ENCODE measurements at regions not wholly inside any gene's neighbourhood (a gene's known extent, or its start where the extent isn't known, plus 50 kb on each side); places are given as distances from the start of the nearest gene placed in this dataset.
"Not testable (repeated sequence)": the region's sequence is repeated elsewhere in the genome, so short reads cannot be mapped to it uniquely, and the experiment has no call there.

DNA sequence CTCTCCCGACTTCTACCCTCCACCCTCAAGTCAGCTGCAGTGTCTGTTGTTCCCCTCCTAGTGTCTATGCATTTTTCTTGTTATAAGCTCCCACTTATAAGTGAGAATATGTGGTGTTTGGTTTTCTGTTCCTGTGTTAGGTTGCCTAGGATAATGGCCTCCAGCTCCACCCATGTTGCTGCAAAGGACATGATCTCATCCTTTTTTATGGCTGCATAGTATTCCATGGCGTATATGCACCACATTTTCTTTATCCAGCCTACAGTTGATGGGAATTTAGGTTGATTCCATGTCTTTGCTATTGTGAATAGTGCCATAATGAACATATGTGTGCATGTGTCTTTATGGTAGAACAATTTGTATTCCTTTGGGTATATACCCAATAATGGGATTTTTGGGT lies 80.7 kb downstream of the SPTSSA start:
- DNase-seq (ENCODE audit: low read depth in 2 of 3, low spot score in 2 of 3): not testable (repeated sequence)

DNA sequence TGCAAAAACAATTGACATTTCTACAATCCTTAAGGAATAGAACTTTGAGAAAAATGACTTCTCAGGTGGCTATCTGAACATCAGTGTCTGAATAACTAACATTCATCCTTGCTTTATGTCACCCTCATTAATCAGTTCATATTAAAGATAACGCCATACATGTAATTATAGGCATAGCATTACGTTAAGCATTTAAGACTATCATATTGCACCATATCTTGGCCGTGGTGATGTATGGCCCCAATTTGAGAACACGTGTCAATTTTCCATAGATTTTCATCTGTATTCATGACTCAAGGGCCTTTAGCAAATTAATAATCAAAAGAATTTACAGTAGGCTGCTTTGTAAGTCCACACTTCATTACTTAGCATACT lies 81.6 kb downstream of the SPTSSA start:
- no peak for DNase-seq (ENCODE audit: low read depth in 2 of 3, low spot score in 2 of 3)

DNA sequence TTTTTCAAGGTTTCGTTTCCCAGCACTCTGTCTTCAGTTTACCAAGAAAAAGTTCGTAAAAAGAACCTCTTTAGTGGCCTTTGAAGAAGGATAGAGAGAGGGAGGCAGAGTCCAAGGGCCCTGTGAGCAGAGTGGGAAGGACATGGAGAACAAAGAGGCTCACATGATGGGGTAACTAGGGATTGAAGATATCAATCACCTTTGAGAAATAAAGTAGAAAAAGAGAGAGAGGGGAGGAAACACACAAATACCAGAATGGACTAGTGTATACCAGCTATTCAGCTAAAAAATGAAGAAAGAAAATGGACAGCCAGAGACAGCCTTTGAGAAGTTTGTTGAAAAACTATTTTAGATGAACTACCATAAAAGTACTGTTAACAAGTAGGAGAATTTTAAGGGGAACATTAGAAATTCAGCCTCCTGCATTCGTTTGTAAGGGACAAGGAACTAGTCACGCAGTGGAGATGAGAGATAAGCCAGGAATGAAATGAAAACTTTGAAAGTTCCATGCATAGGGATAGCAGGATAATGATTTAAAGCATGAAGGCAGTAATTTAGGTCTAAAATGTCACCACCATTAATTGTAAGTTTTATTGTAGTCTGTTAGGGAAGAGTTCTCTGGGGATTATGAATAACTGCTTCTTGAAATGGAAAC lies 82.1 kb downstream of the SPTSSA start:
- DNase-seq (ENCODE audit: low read depth in 2 of 3, low spot score in 2 of 3): no peak

DNA sequence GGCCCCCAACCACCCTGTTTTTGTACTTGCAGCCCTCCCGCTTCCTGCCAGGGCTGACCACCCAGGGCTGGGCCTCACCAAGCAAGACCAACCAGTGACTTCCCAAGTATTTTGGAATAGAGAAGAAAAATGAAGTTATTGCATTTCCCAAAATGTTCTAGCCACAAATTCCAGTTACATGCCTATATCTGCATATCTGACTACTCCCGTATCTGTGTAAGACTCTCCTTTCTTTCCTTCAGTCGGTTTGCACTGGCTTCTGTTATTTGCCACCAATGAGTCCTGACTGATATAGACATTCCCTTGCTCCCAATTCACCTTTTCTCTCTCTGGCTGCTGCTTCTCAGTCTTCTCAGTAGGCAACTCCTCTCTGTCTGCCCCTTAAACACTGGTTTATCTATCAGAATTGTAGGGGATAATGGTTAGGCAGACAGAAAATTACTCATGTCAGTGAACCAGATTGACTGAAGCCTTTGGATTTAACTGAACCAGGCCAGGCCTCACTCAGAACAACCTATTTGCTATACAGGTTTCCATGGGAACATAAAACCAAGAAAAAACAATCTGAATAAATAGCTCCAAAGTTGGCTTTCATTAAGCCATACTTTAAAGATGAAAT lies 85.3 kb downstream of the SPTSSA start:
- no peak for DNase-seq (ENCODE audit: low read depth in 2 of 3, low spot score in 2 of 3)

DNA sequence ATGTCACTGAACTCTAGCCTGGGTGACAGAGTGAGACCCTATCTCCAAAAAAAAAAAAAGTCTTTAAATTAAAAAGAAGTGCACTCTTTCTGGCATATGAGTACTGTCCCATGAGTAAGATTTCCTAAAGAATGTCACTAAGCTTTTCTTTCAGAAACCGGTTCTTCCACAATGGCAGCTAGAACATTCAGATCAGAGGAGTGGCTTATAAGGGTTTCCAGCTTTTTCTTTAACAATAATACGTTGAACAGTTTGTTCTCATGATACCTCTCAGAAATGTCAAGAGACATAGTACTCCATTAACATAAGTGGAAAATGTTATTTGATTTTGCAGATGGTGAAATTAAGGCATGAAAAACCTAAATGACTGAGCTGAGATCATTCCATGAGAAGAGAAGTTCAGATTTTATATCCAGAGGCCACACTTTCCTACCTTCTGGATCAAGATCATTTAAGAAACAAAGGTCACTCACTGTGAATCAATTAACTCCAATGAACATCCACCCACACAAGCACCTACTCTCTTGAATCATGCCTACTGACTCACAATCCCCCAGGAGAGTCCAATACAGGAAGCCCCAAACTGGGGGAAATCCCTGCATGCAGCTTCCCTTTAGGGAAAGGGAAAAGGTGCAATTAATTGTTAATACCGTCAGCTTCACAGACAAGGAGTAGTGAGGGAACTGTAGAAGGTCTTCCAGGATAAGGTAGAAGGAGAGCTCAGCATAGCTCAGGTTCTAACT lies 86.9 kb downstream of the SPTSSA start:
- DNase-seq (ENCODE audit: low read depth in 2 of 3, low spot score in 2 of 3): no peak

DNA sequence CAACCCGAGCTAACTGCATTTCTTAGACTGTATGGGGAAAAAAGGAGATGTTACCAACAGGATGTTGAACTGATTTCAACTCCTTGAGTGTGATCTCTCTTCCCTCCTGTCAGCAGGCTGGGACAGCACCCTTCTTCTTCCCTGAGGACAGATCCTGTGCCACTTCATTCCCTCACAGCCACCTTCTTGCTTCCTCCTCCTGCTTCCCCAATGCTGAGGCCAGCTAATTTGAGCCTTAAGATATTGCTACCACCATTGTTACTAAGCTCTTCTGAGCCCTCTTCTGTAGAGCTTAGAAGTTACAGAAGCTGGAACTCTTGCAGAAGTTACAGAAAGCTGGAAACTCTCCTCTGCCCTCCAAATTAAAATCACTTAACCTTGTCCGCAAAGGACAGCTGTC lies 88.8 kb downstream of the SPTSSA start:
- DNase-seq (ENCODE audit: low read depth in 2 of 3, low spot score in 2 of 3): no peak

DNA sequence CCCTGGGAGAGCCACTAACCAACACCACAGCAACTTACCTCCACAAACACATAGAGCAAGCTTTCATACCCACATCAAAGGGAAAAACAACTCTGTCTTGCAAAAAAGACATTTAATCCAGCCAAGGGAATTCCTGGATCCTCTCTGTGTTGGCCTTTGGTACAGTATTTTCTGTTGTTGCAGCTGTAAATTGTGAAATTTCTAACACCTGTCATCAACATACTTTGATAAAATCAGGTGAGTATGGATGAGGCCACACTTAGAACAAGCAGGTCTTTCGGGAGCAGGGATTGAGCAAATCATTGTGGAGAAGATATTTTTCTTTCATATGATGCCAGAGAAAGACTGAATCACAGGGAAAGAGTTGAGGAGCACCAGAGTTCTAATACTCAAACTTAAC lies 89.3 kb downstream of the SPTSSA start:
- DNase-seq (ENCODE audit: low read depth in 2 of 3, low spot score in 2 of 3): no peak

DNA sequence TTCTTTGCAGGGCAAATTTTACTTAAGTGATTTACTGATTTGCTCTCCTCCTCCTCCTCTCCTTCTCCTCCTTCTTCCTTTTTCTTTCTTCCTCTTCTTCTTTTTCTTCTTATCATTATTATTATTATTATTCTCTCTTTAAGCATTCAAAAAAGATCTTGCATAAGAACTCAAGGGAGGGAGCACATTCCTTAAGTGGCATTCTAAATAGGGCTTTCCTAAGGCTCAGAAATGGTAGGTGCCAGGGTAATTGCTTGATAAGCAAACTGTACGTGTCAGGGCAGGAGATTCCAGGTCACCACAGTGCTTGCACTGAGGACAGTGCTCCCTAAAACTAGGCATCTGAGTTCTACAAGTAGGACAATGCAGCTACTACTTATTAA lies 92.4 kb downstream of the SPTSSA start:
- DNase-seq (ENCODE audit: low read depth in 2 of 3, low spot score in 2 of 3): no peak

DNA sequence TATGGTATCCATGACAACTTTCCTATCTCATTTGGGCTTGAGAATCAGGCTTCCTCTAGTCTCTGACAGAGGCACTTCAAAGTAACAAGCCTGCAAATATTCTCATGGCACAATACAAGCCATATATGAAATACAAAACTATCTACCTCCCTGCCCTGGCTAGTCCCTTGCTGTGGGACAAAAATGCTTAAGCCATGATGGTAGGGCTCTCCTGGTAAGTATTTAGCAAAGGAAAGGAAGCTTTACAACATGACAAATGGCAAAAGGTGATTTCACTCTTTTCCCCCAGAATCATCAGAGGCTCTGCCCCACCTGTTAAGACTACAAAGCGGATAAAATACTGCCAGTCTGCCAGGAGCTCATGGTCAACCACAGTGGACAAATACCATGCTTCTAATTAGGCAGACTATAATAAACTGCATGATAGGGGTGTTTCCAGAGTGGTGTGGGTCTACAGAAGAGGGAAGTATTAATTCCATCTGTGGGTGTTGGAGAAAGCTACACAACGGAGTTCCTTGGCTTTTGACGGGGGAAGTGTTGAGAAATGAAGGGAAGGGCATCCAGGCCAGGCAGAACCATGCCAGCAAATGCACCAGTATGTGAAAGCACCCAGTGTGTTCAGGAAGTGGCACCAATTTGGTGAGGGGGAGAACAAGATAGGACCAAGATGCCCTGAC lies 92.9 kb downstream of the SPTSSA start:
- DNase-seq (ENCODE audit: low read depth in 2 of 3, low spot score in 2 of 3): no peak

DNA sequence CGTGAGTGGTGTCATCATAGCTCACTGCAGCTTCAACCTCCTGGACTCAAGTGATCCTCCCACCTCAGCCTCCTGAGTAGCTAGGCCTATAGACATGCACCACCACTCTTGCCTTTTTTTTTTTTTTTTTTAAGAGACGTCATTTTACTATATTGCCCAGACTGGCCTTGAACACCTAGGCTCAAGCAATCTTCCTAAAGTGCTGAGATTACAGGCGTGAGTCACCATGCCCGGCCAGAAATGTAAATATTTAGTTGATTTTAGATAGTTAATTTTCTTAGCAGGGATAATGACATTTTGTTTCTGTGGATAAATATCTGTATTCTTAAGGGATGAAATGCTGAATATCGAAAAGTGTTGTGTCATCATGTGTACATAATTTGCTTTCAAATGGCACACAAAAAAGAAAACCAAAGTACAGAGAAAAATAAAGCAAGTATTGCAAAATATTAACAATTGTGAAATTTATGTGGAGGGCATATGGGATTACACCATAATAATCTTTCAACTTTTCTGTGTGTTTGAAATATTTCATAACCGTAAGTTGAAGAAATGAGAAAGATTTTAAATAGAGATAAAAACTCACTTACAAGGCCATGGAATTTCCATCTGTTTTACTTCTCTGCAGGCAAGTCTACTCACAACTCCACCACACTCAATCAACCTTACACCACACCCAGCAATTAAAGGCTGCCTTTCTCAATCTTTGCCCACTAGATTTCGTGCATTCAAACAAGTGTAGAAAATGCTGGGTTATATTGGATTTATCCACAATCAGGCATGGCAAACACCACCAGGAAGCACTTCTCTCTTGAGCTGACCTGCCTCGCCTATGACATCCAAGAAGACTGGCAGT lies 93.7 kb downstream of the SPTSSA start:
- no peak for DNase-seq (ENCODE audit: low read depth in 2 of 3, low spot score in 2 of 3)

DNA sequence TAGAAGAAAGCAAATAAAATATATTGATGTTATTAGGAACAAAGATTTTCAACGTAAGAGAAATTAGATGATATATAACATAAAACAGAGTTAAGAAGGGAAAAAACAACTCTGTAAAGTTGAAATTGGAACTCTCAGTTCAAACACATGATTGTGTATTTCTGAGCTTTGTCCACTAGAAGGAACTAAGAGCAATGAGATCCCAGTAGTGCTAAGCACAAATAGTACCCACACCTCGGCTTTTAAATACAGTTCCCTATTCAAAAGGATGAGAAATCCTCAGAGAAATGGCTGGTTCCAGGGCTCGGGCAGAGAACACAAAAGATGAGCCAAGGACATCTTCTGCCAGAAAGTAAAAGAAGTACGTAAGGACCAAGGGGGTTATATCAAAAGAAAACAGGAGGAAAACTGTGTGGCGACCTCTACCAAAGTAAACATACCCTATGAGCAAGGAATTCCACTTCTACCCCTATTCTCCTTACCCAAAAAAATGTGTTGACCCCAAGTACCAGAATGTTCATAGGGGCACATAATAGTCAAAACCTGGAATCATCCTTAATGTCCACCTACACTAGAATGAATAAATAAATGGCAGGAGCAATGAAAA lies 96.6 kb downstream of the SPTSSA start:
- no peak for DNase-seq (ENCODE audit: low read depth in 2 of 3, low spot score in 2 of 3)

DNA sequence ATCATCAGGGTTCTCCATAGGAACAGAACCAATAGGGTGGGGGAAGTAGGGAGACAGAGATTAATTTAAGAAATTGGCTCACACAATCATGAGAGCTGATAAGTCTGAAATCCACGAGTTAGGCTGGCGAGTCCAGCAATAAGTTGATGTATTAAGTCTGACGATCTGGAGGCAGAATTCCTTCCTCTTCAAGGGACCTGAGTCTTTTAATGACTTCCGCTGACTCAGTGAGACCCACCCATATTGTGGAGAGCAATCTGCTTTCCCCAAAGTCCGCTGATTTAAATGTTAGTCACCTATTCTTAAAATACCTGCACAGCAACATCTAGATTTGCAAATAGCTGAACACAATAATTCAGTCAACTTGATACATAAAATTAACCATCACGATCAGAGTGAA lies 97.8 kb downstream of the SPTSSA start:
- DNase-seq (ENCODE audit: low read depth in 2 of 3, low spot score in 2 of 3): no peak

DNA sequence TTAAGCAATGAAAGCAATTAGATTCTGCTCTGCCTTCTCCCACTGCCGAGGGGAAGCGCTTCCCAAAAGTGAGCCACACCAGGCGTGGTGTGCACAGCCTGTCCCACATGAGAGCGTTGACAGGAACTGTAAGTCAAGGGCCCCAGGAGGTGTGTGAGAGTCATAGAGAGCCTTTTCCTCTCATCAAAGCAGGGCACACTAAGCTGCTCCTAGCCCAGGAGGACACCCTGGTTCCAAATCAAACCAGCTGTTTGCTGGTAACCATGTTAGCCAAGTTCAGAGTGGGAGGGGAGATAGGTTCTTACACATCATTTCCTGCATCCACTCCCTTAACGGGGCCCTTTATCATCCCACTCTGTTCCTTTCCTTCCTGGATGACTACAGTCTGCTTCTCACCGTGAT lies 98.3 kb downstream of the SPTSSA start:
- no peak for DNase-seq (ENCODE audit: low read depth in 2 of 3, low spot score in 2 of 3)

DNA sequence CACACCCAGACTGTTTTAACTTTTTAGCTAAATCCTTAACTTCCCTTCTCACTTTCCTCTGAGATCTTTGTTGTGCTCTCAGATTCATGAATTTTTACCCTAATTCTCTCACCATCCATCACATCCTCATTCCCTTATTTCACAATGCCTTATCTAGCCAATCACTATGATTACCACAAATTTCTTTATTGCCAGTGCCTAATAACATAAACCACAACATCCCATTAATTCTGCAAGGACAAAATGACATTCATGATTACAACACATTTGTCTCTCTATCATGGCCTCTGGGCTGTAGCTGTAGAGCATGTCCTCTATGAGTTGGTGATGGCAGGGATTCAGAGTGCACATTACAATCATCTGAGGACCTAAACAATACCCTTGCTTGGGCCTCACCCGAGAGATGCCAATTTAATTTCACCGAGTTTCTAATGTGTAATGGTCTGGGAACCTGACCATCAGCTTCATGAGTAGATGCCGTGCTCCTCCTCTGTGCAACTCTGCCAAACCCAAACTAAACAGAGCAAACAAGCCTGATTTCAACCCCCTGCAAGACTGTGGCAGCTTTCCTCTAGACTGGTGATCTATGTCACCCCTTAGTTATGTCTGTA lies 99.3 kb downstream of the SPTSSA start:
- no peak for DNase-seq (ENCODE audit: low read depth in 2 of 3, low spot score in 2 of 3)

DNA sequence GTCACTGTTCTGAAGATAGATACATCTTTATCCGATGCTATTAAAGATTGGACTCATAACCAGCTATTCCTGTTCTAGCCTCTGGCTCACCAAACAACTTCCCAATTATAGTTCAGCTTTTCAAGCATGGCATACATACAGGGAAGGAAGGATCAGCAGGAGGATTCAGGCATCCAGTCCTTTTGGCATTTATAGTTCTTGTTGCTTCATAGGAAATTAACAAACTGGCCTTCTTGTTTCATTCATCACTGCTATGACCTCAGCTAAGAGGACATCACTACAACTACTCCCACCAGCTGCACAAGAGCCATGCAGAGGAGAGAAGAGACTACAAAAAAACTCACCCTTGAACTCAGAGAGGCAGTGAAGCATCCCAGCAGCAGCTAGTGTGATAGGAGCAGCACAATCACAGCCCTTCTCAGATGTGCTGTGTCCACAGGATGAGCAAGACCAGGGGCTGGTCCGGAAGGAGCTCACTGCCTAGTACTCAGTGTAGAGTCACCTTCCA lies 100.5 kb downstream of the SPTSSA start:
- DNase-seq (ENCODE audit: low read depth in 2 of 3, low spot score in 2 of 3): no peak

DNA sequence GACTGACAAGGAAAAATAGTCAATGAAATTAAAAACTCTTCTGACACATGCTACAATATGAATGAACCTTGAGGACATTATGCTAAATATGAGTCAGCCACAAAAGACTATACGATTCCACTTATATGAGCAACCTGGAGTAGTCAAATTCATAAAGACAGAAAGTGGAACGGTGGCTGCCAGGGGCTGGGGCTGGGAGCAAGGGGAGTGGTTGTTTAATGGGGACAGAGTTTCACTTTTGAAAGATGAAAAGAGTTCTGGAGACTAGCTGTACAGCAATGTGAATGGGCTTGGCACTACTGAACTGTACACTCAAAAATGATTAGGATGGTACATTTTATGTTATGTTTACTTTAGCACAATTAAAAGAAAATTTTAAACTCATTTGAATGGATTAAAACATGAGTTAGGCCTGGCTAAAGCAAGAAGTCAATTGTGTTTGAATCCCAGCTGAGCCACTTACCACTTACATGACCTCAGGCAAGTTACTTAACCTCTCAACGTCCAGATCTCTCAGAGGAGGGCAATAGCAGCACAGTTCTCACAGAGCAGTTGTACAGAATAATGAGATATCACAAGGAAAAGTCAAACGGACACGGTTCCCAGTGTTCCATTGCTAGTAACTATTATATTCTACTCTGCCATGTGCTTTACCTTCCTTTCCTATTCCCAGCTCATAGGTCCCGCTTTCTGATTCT lies 102.5 kb downstream of the SPTSSA start:
- DNase-seq (ENCODE audit: low read depth in 2 of 3, low spot score in 2 of 3): no peak

DNA sequence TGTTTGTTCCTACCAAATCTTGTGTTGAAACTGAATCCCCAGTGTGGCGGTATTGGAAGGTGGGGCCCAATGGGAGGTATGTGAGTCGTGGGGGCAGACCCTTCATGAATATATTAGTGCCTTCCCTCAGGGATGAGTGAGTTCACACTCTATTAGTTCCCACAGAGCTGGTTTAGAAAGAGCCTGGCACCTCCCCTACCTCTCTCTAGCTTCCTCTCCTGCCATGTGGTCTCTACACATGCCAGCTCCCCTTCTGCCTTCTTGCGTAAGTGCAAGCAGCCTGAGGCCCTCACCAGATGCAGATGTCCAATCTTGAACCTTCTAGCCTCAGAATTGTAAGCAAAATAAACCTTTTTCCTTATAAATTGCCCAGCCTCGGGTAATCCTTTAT lies 105.8 kb downstream of the SPTSSA start:
- no peak for DNase-seq (ENCODE audit: low read depth in 2 of 3, low spot score in 2 of 3)

DNA sequence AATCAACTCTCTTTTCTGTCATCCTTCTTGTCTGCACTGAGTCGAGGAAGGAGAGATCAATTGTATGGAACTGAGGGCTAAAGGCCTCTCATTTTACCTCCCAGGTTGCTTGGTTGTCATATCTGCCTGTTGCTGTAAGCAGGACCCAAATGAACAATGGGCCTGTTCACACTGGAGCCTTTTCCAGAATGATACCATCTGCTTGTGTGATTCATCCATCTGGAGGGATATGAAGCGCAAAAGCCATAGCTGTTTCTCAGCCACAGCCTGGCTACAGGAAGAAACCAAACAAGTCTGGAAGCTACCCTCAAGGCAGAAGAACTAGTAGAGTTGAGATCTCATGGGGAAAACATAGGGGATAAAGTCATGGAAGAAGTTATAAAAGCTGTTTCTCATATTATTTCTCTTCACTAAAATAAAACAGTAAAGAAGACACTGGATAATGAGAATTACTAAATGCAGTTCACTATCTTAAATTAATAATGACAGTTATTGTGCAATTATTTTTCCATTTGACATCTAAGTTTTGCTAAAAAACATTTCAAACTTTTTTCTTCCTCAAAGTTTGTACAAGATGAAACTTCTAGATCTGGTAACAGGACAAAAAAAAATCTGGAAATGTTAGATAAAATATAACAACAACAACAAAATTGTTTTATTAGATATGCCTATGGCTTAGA lies 106.3 kb downstream of the SPTSSA start:
- no peak for DNase-seq (ENCODE audit: low read depth in 2 of 3, low spot score in 2 of 3)

DNA sequence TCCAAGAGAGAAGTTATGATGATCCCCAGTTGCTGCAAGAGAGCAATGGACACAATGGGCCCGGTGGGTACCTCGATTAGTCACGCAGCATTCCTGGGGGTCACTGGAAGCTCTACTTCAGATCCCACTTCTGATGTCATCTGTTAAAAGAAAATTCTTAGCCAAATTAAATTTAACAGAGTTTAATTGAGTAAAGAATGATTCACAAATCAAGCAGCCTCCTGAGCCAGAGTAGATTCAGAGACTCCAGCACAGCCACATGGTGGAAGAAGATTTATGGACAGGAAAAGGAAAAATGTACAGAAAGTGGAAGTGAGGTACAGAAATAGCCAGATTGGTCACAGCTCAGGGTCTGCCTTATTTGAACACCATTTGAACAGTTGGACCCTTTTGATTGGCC lies 107.5 kb downstream of the SPTSSA start:
- DNase-seq (ENCODE audit: low read depth in 2 of 3, low spot score in 2 of 3): no peak
